ENCODE measurements at regions not wholly inside any gene's neighbourhood (a gene's known extent, or its start where the extent isn't known, plus 50 kb on each side); places are given as distances from the start of the nearest gene placed in this dataset.
A peak's percentile ranks its signal among the peaks of the same experiment; 100 is the strongest.
"Not testable (repeated sequence)": the region's sequence is repeated elsewhere in the genome, so short reads cannot be mapped to it uniquely, and the experiment has no call there.

- no peak for DNase-seq
Observed at GRCh38 chrY:7308816-7309215, 397.3 kb upstream of the AMELY start.

DNA sequence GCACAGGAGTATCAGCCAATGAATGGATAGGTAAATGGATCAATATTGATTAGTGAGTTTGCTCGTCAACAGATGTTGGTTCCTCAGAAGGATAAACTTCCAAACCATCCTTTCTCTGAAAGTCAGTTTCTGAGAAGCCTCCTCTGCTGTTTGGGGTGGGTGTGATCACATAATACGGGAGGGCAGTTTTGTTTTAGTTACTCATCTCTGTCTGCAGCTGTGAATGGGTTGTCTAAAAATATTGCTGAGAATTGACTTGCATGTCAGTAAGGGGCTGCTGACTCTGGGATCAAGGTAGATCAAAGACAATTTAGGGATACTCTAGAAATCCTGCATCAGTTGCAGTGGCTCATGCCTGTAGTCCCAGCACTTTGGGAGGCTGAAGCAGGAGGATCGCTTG lies 390.8 kb upstream of the AMELY start:
- no peak for DNase-seq

- DNase-seq: no peak
Observed at GRCh38 chrY:7299960-7300359, 388.4 kb upstream of the AMELY start.

- no peak for DNase-seq
Observed at GRCh38 chrY:7292113-7292512, 380.6 kb upstream of the AMELY start.

- DNase-seq: peak; percentile 24
Observed at GRCh38 chrY:7289889-7290833, 378.6 kb upstream of the AMELY start.

DNA sequence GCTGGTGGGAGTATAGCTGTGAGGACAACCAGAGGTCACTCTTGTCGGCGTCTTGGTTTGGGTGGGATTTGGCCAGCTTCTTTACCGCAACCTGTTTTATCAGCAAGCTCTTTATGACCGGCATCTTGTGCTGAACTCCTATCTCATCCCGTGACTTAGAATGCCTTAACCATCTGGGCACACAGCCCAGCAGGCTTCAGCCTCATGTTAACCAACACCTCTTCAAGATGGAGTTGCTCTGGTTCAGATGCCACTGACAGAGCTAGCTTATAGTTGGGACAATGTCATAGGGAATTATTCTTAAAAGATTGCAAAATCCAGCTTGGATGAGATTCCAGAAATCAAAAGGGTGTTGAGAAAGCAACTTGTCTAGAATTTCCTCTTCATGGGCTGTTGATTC lies 377.1 kb upstream of the AMELY start:
- DNase-seq: no peak

GRCh38 chrY:7287963-7288362 lies 376.4 kb upstream of the AMELY start:
- not testable (repeated sequence) for DNase-seq

GRCh38 chrY:7285388-7285787 lies 373.8 kb upstream of the AMELY start:
- DNase-seq: no peak

- DNase-seq: no peak
Observed at GRCh38 chrY:7283001-7283400, 371.4 kb upstream of the AMELY start.

GRCh38 chrY:7280151-7280740 lies 368.7 kb upstream of the AMELY start:
- DNase-seq: not testable (repeated sequence)

DNA sequence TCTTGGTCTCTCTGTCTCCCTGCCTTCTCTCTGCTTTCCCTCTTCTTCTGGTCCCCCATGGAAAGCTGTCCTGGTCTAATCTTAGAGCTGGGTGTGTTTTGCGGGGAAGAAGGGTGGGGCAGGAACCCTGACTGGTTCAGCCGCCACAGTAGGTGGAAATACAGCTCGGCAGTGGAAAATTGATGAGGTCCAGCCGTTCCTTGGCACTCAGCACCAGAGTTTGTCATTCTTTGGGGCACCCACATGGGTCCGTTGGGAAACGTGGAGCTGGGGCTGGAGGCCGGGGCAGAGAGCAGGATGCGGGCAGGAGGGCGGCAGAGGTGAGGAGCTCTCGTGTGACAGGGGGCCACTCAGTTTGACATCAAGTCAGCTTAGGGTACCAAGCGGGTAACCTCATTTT lies 364.2 kb upstream of the AMELY start:
- DNase-seq: peak; percentile 15

- DNase-seq: no peak
Observed at GRCh38 chrY:7275014-7275413, 363.5 kb upstream of the AMELY start.

- DNase-seq: no peak
Observed at GRCh38 chrY:7274369-7274913, 362.9 kb upstream of the AMELY start.

GRCh38 chrY:7273587-7274203 lies 362.1 kb upstream of the AMELY start:
- DNase-seq: peak; percentile 89

DNA sequence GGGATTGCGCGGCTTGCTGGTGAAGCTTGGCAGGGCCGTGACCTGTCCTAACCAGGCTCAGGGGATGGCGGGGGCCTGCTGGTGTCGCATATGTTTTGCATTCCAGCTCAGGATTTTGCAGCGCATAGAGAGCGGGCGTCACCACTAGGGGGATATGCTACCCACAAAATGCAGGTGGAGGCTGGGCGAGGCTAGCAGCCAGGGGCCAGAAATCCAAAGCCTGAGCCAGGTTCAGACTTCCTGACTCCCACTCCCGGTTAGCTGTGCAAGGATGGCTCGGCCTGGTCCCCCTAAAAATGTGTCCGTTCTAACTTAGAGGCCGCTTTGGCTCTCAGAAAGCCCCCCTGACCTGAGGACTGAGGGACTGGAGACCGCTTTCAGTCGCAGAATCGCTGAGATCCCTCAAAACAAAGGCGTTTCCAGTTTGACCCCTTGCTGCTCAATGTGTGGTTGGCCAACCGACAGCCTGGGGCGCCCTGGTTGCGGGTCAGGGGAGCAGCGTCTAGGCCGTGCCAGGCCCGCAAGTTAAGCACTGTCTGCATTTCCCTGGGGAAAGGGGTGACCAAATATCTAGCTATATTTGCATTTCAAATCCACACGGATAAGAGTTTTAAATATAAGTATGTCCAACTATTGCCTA lies 361.1 kb upstream of the AMELY start:
- peak; percentile 72 for DNase-seq

DNA sequence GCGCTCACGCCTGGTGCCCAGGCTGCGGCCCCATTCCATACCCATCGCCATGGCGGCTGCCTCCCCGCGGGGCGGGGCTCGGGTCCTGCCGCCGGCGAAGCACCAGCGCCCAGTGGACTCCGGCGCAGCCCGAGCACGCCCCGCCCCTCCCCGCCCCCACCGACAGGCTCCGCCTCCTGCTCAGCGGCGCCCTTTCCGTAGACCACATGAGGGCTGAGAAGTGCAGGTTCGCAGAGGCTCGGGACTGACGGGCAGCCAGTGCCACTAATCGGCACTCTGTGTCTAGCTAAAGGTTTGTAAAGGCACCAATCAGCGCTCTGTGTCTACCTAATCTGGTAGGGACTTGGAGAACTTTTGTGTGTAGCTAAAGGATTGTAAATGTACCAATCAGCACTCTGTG lies 352.2 kb upstream of the AMELY start:
- DNase-seq: no peak

GRCh38 chrY:7262531-7262930 lies 351.0 kb upstream of the AMELY start:
- no peak for DNase-seq

DNA sequence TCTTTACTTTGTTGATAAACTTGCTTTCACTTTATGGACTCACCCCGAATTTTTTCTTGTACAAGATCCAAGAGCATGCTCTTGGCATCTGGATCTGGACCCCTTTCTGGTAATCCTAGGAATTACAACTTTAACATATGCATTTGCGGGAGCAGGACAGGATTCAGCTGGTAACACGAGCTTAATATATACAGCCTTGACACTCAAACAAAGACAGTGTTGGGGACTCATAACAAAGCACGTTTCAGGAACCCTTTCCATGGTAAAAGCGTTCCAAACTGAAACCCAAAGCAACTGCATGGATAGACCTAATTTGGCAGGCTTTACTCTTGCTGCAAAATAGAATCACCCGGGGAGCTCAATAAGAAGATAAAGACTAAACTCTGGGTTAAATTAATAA lies 349.7 kb upstream of the AMELY start:
- no peak for DNase-seq

DNA sequence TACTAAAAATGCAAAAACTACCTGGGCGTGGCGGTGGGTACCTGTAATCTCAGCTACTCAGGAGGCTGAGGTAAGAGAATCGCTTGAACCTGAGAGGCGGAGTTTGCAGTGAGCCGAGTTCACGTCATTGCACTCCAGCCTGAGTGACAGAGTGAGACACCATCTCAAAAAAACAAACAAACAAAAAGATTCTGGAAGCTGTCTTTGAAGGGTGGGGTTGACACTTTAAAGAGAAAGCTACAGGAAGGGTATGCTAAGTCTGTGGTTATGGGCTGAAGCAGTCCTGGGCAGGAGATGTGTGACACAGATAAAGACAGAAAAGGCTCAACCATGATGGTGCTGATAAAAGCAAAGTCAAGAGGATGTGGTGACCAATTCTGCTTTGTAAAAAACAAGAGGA lies 328.5 kb upstream of the AMELY start:
- DNase-seq: peak; percentile 22

DNA sequence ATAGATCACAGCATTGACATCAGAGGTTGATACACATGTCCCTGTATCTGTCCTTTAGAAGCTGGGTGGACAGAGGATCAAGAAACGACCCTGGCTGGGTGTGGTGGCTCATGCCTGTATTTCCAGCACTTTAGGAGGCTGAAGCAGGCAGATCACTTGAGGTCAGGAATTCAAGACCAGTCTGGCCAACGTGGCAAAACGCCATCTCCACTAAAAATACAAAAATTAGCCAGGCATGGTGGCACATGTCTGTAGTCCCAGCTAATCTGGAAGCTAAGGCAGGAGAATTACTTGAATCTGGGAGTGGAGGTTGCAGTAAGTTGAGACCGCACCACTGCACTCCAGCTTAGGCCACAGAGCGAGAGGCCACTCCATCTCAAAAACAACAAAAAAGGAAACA lies 300.4 kb upstream of the AMELY start:
- no peak for DNase-seq

DNA sequence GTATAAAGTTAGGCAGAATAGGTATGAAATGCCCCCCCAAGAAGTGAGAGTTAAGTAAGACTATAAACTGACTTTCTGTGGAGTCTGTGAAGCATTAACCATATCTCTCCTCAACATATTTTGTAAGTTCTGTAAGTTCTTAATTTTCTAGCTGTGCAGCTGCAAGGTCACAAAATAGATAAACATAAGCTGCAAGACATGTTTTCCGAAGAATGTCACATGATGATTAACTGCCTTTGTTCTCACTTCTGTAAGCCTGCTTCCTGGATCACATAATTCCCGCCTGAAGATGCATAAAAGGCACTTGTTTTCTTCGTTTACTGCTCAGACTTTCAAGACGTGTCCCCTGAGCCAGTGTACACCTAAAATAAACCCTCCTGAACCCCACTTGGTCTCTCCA lies 292.9 kb upstream of the AMELY start:
- DNase-seq: no peak

DNA sequence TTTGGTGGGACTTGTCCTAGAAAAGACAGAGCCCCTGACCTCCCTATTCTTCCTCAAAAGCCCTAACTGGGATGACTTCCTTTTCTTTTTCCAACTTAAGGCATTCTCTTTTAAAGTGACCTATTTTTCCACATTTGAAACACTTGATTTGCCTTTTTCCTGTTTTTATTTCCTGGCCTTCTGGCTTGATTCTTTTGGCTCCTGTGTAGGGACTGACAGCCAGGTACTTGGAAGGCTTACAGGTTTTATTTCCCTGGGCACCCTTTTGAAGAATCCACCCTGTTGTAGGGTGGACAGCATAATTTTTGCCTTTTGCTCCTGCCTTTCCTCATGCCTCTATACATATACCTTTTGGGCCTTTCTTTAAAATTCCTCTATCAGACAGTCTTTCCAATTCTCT lies 271.0 kb upstream of the AMELY start:
- no peak for DNase-seq

GRCh38 chrY:7177631-7178030 lies 266.1 kb upstream of the AMELY start:
- no peak for DNase-seq

Data from activated CD4-positive, alpha-beta T cell treated with anti-CD3 and anti-CD28 coated beads for 48 hours (primary cell).